CD4-positive, CD25-positive, alpha-beta regulatory T cell (primary cell): ENCODE measurements at regions not wholly inside any gene's neighbourhood (a gene's known extent, or its start where the extent isn't known, plus 50 kb on each side); places are given as distances from the start of the nearest gene placed in this dataset.

Source experiments
- ATAC-seq, 2 donors: fragments of 150-1000 bp; cut with Tn5 transposase; one replicate each; pipeline ENCODE4 v1.10.0; 2021; ENCODE audit warnings: low read depth in 2 of 2, moderate number of reproducible peaks in 2 of 2, moderate library complexity in 1 of 2
- DNase-seq, 3 donors: peaks; one replicate each; pipeline versions ENCODE4 v3.0.0 to v3.0.0-alpha.2; 2012 to 2022; ENCODE audit warnings: mixed read lengths in 1 of 3
- H3K27ac ChIP-seq: one replicate; pipeline ENCODE4 v1.7.0; 2013; ENCODE audit warnings: mild to moderate bottlenecking, low read length; ENCODE audit not compliant: insufficient read depth, poor library complexity, severe bottlenecking
- H3K27me3 ChIP-seq: one replicate; pipeline ENCODE4 v1.7.0; 2013; ENCODE audit warnings: low read length; ENCODE audit not compliant: control insufficient read depth, insufficient read depth
- H3K36me3 ChIP-seq: one replicate; pipeline ENCODE4 v1.7.0; 2013; ENCODE audit warnings: mild to moderate bottlenecking, low read length, moderate library complexity; ENCODE audit not compliant: control insufficient read depth, insufficient read depth
- H3K4me1 ChIP-seq: 2 replicates; pipeline ENCODE4 v1.7.0; 2013; ENCODE audit warnings: mild to moderate bottlenecking, low read length; ENCODE audit not compliant: insufficient read depth, control insufficient read depth, poor library complexity, severe bottlenecking
- H3K4me3 ChIP-seq: one replicate; pipeline ENCODE4 v1.7.0; 2013; ENCODE audit warnings: low read depth, mild to moderate bottlenecking, low read length, moderate library complexity
- H3K9me3 ChIP-seq, 2 experiments: 1 replicate in 1 of 2; 2 replicates in 1 of 2; pipeline ENCODE4 v1.7.0; 2013; ENCODE audit warnings: low read length in 2 of 2, mild to moderate bottlenecking in 1 of 2, moderate library complexity in 1 of 2; ENCODE audit not compliant: control insufficient read depth in 2 of 2
- H3K27ac Mint-ChIP-seq, 3 donors: one replicate each; pipeline ENCODE4 v1.8.0; 2020 to 2022; ENCODE audit warnings: mild to moderate bottlenecking in 3 of 3, mixed read lengths in 3 of 3, moderate library complexity in 2 of 3
- H3K27me3 Mint-ChIP-seq: one replicate; pipeline ENCODE4 v1.8.0; 2022; ENCODE audit warnings: mild to moderate bottlenecking, mixed read lengths
- H3K36me3 Mint-ChIP-seq: one replicate; pipeline ENCODE4 v1.8.0; 2020; ENCODE audit warnings: mixed read lengths
- H3K4me1 Mint-ChIP-seq, 4 donors: one replicate each; pipeline ENCODE4 v1.8.0; 2020 to 2022; ENCODE audit warnings: mixed read lengths in 4 of 4, mild to moderate bottlenecking in 1 of 4
- H3K4me3 Mint-ChIP-seq, 4 donors: one replicate each; pipeline ENCODE4 v1.8.0; 2020 to 2022; ENCODE audit warnings: mild to moderate bottlenecking in 4 of 4, mixed read lengths in 4 of 4, moderate library complexity in 3 of 4
- H3K9me3 Mint-ChIP-seq, 7 donors: one replicate each; pipeline ENCODE4 v1.8.0; 2020 to 2022; ENCODE audit warnings: mixed read lengths in 7 of 7, mild to moderate bottlenecking in 3 of 7, moderate library complexity in 2 of 7

DNA sequence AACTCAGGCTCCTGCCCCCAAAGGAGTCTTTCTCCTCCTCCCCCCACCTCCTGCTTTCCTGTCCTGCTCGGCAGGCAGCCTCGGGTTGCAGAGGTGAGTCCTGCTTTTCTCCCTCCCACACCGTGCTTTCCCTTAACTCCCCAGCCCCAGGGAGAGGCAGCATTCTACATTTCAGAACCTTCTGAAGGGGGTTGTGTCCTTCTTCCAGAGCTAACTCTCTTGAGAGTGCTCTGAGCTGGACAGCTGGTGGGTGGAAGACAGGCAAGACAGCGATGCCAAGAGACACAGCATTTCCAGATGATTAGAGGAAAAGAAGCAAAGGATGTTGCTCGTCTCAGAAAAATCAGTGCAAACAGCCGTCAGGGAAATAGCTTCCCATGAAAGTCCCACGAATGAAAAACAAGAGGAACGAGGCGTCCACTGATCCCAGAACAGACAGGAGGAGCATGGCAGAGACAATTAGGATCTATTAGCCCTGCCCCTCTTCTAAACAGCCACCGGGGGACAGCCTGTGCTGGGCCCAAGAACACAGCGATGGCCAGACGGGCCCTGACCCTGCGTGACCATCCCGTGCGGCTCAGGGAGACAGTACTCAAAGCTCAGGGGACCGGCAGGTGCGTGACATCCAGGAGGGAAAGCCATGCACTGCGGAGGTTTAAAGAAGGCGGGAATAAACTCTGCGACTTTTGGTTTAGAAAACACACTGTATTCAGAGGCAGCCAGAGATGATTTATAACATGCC lies 216.5 kb upstream of the RTL1 start:
- peaks cover 12% of the 10 kb centered on the region for H3K4me1 ChIP-seq
- H3K27ac Mint-ChIP-seq, result peak overlapping the region in 2 of 3 donors; percentile 69 to 76
- peak overlapping the region in 1 of 4 donors; percentile 70 for H3K4me3 Mint-ChIP-seq
- H3K27me3 ChIP-seq, result no peaks in the 10 kb centered on the region
- no peaks in the 10 kb centered on the region for H3K9me3 ChIP-seq
- ATAC-seq, result no peak
- no peak overlapping the region for H3K4me3 ChIP-seq
- H3K9me3 Mint-ChIP-seq, result peaks cover 0 to 2% (median 0%) of the 10 kb centered on the region in 7 donors
- H3K4me1 Mint-ChIP-seq, result peaks cover 0 to 20% (median 3%) of the 10 kb centered on the region in 4 donors
- H3K36me3 ChIP-seq, result no peaks in the 10 kb centered on the region
- peaks cover 2% of the 10 kb centered on the region for H3K27me3 Mint-ChIP-seq
- no peak for DNase-seq
- no peak overlapping the region for H3K27ac ChIP-seq
- no peaks in the 10 kb centered on the region for H3K36me3 Mint-ChIP-seq

DNA sequence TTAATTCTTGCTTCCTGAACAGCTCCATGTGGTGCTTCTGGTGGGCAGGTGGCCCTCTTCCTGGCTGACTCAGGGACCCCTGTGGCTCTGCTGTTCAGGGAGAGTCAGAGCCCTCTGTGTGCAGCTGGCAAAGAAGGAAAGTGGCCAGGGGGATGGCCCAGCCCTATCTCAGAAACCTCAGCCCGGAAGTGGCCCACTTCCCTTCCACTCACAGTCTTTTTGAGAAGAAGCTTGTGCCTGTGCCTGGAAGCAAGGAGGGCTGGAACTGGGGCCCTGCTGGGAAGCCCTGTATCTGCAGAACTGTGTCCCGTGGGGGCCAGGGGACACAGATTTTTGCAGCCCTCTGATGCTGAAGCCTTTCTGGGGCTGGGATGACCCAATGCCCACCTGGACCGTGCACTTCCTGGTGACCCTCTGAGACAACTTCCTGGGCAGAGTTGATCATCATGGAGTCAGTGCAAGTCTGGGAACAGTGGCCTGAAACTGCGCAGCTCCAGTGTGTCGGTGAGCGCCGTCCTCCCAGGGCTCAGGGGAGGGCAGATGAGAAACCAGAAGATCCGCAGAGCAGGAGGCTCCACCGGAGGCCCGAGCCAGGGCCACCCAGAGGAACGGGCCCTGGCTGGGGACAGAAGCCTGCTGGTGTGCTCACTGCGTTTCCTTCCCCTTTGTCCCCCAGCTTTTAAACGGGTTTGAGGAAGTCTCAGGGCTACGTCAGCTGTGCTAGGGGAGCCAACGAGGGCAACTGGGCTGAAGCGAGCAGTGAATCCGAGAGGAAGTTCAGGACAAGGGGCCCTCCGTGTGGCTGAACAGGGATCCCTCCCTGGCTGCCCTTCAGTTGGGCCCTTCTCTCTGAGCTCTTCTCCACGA lies 217.4 kb upstream of the RTL1 start:
- Histone ChIP-seq H3K27ac (no peak overlapping the region), H3K4me3 (no peak overlapping the region), H3K27me3 (no peaks in the 10 kb centered on the region), H3K36me3 (no peaks in the 10 kb centered on the region), H3K9me3 (no peaks in the 10 kb centered on the region), H3K4me1 (peaks cover 12% of the 10 kb centered on the region)
- peak overlapping the region in 2 of 4 donors; percentile 71 to 83 for H3K4me3 Mint-ChIP-seq
- peak overlapping the region; percentile 36 to 90 (median 52) for H3K27ac Mint-ChIP-seq
- no peaks in the 10 kb centered on the region for H3K36me3 Mint-ChIP-seq
- peaks cover 0 to 20% (median 3%) of the 10 kb centered on the region in 4 donors for H3K4me1 Mint-ChIP-seq
- ATAC-seq, result peak; percentile 45 to 50
- no peaks in the 10 kb centered on the region for H3K27me3 Mint-ChIP-seq
- peak in 1 of 3 donors; percentile 43 for DNase-seq
- H3K9me3 Mint-ChIP-seq, result peaks cover 0 to 2% (median 0%) of the 10 kb centered on the region in 7 donors

DNA sequence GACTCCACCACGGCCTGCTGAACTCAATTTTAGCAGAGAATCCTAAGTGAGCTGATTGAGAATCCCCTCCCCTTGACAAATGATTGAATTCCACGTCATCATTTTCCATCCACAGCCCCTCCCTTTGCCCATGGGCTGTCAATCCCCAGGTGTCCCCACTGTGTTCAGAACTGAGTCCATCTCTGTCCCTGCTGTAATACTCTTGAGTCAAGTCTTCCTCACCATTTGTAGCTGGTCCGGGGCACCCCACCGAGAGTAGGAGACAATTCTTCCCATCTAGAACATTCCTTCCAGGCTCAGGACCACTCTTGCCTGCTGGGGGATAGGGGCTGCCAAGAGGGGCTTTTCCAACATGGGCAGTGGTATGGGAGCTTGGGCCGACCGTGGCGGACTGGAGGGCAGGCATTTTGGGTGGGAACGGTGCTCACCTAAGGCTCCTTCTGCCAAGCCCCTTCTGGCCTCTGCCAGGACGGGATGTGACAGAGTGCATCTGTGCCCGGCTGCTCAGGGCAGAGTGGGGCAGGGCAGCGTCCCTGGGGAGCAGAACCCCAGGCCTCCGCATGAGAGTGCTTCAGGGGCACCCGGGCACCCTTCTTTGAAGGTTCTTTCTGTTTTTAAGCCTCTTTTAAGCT lies 218.1 kb upstream of the RTL1 start:
- H3K36me3 Mint-ChIP-seq, result no peaks in the 10 kb centered on the region
- no peaks in the 10 kb centered on the region for H3K27me3 Mint-ChIP-seq
- peaks cover 0 to 20% (median 3%) of the 10 kb centered on the region in 4 donors for H3K4me1 Mint-ChIP-seq
- no peak overlapping the region for H3K27ac ChIP-seq
- no peak for ATAC-seq
- H3K4me3 ChIP-seq, result no peak overlapping the region
- H3K4me1 ChIP-seq, result peaks cover 12% of the 10 kb centered on the region
- H3K27ac Mint-ChIP-seq, result peak overlapping the region in 2 of 3 donors; percentile 36 to 90
- peaks cover 0 to 2% (median 0%) of the 10 kb centered on the region in 7 donors for H3K9me3 Mint-ChIP-seq
- no peaks in the 10 kb centered on the region for H3K36me3 ChIP-seq
- DNase-seq, result no peak
- H3K27me3 ChIP-seq, result no peaks in the 10 kb centered on the region
- H3K9me3 ChIP-seq, result no peaks in the 10 kb centered on the region
- peak overlapping the region in 2 of 4 donors; percentile 71 to 83 for H3K4me3 Mint-ChIP-seq

DNA sequence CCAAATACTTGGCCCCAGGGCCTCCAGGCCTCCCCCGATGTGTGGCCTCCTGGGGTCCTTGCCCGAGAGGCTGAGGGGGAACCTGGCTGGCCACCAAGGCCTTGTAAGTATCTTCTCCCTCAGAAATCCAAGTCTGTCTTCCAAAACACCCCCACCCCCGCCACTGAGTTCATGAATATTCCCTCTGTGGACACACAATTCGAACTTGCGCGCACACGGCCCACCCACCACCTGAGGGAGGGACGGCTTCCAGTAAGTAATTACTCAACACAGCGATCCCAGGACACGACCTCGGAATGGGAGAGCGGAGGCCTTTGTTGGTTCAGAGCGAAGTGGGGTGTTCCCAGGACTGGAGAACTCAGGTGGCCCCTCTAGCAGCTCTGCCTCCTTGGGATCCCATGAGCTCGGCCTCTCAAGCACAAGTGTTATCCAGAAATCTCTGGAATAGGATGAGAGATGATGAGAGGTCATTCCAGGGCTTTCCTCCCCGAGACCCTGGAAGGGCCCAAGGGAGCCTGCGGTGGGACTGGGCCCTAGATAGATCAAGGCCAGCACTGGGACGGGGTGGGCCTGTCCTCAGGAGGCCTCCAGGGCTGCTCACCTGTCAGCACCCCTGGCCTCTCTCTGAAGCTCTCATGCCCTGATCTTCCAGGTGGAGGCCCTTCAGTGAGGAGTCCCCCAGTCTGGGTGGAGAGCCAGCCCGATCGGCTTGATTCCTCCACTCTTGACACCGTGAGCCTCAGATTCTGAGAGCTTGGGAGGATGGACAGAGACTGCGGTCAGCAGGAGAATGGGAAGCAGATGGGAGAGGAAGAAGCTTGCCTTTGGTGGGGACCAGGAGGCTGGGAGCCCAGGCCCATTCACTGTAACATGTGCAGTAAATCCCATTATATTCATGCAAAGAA lies 219.0 kb upstream of the RTL1 start:
- Histone ChIP-seq H3K27ac (no peak overlapping the region), H3K9me3 (no peaks in the 10 kb centered on the region), H3K27me3 (no peaks in the 10 kb centered on the region), H3K4me3 (no peak overlapping the region), H3K36me3 (no peaks in the 10 kb centered on the region), H3K4me1 (peaks cover 12% of the 10 kb centered on the region)
- Mint-ChIP-seq H3K4me1 (peaks cover 0 to 20% (median 3%) of the 10 kb centered on the region in 4 donors), H3K27me3 (no peaks in the 10 kb centered on the region), H3K36me3 (no peaks in the 10 kb centered on the region), H3K27ac (no peak overlapping the region), H3K9me3 (peaks cover 0 to 2% (median 0%) of the 10 kb centered on the region in 7 donors), H3K4me3 (no peak overlapping the region)
- ATAC-seq (no peak), DNase-seq (no peak)

DNA sequence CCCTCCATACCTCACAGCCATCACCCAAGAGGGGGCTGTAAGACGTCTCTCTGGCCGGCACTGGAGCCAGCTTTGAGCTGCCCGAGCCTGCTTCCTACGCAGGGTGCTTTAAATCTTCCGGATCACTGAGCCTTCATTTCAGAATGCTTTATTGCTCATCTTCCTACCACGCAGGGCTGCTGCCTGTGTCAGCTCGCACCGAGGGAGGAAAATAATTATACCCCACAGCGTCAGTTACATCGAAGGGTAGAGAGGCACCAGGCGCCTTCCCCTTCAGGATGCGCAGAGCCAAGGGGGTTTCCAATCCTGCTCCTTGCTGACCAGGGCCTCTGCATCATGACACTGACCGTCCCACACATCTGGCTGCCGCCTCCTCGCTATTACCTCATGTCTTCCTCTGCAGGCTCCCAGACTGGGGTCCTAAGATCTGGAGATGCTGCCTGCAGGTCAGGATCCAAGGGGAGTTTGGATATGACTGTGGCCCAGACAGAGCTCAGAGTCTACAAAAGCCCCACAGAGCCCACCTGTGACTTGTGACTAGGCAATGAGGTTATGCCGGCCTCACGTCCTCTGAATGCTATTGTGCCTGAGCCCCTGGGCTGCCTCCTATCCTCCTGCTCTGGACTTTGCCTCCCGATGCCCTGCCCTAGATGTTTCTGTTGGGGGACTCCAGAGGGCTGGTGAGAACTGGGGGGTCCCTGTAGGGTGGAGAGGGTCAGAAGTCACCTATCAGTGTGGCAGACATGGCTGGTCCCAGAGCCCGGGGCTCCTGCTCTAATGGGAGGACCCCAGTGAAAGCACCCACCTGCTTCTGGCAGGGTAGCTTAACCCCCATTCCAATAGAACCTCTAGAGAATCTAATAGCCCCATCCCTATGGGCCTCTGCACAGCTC lies 220.3 kb upstream of the RTL1 start:
- DNase-seq, result no peak
- no peaks in the 10 kb centered on the region for H3K27me3 Mint-ChIP-seq
- Histone ChIP-seq H3K4me1 (peaks cover 12% of the 10 kb centered on the region), H3K4me3 (no peak overlapping the region), H3K27ac (no peak overlapping the region), H3K27me3 (no peaks in the 10 kb centered on the region), H3K36me3 (no peaks in the 10 kb centered on the region), H3K9me3 (no peaks in the 10 kb centered on the region)
- H3K4me3 Mint-ChIP-seq, result no peak overlapping the region
- H3K27ac Mint-ChIP-seq, result peak overlapping the region in 1 of 3 donors; percentile 9
- H3K9me3 Mint-ChIP-seq, result peaks cover 0 to 2% (median 0%) of the 10 kb centered on the region in 7 donors
- no peaks in the 10 kb centered on the region for H3K36me3 Mint-ChIP-seq
- peaks cover 0 to 20% (median 3%) of the 10 kb centered on the region in 4 donors for H3K4me1 Mint-ChIP-seq
- no peak for ATAC-seq

DNA sequence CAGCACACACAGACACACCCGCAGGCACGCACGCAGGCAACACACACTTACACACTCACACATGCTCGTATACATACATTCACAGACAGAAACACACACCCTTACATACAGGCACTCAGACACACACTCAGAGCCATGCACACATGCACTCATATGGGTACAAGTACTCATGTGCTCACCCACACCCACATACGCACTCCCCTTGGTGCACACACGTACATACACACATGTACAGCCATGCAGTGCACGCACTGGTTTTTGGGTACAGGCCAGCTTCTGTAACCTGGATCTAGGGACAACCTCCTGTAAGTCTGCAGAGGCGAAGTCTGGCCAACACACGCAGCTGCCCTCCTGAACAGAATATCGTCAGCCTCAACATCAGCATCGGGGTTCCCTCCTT lies 221.3 kb upstream of the RTL1 start:
- Histone ChIP-seq H3K4me1 (peaks cover 12% of the 10 kb centered on the region), H3K27me3 (no peaks in the 10 kb centered on the region), H3K36me3 (no peaks in the 10 kb centered on the region), H3K9me3 (no peaks in the 10 kb centered on the region), H3K27ac (no peak overlapping the region), H3K4me3 (no peak overlapping the region)
- no peaks in the 10 kb centered on the region for H3K36me3 Mint-ChIP-seq
- H3K4me1 Mint-ChIP-seq, result peaks cover 0 to 20% (median 3%) of the 10 kb centered on the region in 4 donors
- peak overlapping the region in 1 of 3 donors; percentile 88 for H3K27ac Mint-ChIP-seq
- H3K4me3 Mint-ChIP-seq, result no peak overlapping the region
- H3K9me3 Mint-ChIP-seq, result peaks cover 0 to 2% (median 0%) of the 10 kb centered on the region in 7 donors
- DNase-seq, result no peak
- H3K27me3 Mint-ChIP-seq, result peaks cover 9% of the 10 kb centered on the region
- ATAC-seq, result no peak
